Brain pericyte (primary cell): ENCODE measurements at regions not wholly inside any gene's neighbourhood (a gene's known extent, or its start where the extent isn't known, plus 50 kb on each side); places are given as distances from the start of the nearest gene placed in this dataset.

Experiments used
- DNase-seq: peaks from one replicate; pipeline ENCODE4 v3.0.0-alpha.2; 2012; ENCODE audit warnings: low read depth, low spot score

DNA sequence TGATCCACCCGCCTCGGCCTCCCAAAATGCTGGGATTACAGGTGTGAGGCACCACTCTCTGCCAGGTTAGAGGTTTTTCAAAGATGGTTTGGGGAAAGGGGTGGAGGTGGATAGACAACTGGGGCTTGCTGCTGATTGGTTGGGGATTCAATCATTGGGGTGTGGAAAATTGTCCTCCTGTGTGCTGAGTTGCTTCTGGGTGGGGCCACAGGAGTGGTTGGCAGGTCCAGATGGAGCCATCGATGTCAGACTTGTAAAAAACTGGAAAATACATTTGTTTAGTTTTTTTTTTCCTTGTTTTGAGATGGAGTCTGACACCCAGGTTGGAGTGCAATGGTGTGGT lies 61.9 kb upstream of the CLINT1 start:
- no peak for DNase-seq

DNA sequence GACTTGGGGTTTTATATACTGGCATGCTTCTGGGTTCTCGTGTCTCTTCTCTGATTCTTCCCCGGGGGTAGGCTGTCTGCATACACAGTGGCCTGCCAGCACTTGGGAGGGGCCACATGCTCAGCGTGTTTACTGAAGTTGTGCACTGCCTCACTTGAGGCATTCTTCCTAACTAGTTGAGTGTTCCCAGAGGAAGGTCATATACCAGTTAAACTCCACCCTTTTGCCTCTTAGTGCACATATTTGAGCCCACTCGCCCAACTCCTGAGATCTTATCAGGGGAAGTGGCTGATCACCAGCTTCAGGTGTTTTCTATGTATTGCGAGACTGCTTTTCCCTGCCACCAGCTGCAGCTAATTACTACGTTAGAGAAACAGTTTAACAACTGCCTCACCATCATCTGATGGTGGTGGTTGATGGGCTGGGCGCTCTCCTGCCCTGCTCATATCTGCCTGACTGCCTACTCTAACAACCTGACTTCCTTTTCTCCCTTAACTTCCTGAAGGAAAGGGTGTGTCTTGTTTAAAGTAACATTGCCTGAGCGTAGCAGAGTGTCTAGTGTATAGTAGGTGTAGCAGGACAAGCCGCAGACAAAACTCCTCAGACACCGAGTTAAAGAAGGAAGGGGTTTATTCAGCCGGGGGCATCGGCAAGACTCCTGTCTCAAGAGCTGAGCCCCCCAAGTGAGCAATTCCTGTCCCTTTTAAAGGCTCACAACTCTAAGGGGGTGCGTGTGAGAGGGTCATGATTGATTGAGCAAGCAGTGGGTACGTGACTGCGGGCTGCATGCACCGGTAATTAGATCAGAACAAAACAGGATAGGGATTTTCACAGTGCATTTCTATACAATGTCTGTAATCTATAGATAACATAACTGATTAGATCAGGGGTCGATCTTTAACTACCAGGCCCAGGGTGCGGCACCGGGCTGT lies 60.1 kb upstream of the CLINT1 start:
- DNase-seq = no peak

DNA sequence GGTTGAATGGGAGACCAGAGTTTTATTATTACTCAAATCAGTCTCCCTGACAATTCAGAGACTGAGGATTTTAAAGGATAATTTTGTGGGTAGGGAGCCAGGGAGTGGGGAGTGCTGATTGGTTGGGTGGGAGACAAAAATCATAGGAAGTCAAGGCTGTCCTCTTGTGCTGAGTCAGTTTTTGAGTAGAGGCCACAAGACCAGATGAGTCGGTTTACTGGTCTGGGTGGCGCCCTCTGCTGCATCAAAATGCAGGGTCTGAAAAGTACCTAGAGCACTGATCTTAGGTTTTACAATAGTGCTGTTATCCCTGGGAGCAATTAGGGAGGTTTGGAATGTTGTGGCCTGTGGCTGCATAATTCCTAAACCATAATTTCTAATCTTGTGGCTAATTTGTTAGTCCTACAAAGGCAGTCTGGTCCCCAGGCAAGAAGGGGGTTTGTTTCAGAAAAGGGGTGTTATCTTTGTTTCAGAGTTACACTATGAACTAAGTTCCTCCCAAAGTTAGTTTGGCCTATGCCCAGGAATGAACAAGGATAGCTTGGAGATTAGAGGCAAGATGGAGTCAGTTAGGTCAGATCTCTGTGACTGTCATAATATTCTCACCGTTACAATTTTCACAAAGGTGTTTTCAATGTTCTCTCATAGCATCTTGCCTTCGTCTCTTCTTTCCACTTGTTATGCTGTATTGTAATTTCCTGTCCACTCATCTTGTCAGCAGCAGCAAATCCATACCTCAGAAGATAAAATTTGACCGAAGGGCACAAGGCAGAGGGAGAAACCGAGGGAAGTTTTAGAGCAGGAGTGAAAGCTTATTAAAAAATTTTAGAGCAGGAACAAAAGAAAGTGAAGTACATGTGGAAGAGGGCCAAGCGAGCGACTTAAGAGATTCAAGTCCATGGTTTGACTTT lies 59.2 kb upstream of the CLINT1 start:
- DNase-seq = peak; percentile 10

DNA sequence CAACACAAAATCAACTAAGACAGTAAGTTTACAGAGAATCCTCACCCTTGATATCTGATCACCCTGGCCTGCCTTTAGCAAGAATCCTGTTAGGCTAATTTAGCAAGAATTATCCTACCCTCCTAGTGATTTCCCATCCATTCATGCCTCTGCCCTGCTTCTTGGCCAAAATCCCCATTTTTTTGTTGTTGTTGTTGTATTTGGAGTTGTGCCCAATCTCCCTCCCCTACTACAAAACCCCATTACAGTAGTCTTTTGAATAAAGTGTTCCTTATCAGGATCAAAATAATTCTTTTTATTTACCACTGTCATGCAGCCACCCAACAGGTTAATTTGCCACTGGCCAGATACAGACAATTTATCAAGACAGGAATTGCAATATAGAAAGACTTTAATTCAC lies 58.5 kb upstream of the CLINT1 start:
- no peak for DNase-seq

DNA sequence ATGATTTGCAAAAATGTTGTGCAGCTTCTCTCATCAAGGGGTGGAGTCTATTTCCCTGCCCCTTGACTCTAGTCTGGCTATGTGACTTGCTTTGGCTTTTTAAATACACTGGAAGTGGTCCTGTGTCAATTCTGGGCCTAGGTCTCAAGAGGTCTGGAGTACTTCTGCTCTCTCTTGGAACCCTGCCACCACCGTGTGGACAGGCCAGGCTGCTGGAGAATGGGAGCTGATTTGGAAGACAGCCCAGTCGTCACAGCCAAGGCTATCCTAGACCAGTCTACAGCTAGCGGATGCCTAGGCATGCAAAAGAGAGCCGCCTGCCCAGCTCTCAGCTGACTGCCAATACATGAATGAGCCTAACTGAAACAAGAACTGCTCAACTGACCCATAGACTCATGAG lies 56.7 kb upstream of the CLINT1 start:
- DNase-seq = peak; percentile 15

DNA sequence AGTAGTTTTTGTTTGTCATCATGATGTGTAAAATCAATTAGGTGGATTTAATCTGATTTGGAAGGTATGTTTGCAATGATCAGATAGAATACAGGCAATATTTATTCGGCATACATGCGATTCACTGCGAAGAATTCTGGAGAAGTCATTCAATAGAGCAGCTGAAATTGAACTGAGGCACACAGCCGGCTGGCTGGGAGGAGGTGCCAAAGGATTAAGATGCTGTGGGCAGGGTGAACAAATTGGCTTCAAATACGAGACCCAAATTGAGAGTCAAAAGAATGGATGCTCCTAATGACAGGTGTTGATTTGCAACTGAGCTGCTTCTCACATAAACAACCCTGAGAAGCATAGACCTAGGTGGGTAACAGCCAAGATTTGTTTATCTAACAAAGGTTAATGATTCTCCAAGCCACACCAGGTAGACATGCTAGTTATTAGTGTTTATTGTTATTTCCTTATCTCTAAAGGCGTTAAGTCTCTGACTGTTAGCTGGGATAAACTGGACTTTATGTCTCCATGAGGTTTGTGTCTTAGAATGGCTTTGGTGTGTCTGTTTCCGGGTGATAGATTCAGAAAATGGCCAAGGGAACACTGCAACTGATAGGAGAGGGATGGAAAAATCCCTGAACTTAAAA lies 55.3 kb upstream of the CLINT1 start:
- no peak for DNase-seq

DNA sequence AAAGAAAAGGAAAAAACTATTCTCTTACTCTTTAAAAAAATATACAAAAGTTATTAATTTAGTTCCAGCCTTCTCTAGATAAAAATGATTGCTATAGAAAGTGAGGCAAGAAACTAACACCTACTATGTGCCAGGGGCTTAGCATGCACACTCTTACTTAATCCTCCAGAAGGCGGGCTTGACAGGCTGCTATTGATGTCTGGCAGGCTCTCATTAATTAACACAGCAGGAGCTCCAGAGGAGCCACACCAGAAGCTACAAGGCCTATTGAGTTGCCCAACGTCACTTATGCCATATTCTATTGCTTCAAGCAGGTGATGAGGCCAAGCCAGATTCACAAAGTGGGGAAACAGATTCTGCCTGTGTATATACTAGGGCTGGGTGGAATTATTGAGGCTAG lies 54.6 kb upstream of the CLINT1 start:
- no peak for DNase-seq

DNA sequence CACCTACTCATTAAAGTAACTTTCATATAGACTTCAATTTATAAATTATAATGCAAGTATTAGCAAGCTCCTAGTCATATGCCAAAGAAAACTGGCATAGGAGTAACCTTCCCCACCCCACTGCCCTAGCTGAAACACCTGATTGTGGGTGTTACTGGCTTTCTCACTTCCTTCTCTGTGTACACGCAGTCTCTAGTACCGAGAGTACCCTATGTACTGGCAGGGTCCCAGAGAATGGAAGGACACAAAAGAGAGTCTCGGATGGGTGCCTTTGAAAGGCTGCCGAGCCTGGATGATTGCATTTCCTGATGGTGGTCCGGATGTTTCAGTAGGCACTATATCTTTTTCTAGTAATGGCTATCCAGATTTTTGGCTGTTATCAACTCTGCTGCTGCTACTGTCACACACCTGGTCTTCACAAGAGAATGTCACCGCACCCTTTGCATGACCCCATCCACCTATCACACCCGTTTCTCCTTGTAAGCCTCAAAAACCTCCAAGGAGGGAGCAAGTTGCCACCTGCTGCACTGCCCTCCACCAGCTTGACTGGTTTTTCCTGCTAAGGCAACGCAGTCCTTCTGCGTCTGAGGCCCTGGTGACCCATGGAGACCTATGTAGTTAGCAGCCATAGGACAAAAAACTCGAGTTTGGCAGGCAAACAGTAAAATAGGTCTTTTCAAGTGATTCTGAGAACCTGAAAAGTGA lies 53.8 kb upstream of the CLINT1 start:
- DNase-seq = no peak

DNA sequence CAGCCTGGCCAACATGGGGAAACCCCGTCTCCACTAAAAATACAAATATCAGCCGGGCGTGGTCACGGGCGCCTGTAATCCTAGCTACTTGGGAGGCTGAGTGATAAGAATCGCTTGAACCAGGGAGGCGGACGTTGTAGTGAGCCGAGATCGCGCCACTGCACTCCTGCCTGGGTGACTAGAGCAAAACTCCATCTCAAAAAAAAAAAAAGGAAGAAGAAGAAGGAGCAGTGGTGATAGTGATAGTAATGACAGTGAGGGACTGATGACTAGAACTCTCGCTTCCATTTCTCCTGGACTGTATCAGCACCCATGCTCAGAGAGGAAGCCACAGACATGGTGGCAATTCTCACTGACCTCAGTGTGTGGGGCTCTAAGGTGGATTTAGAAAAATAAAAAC lies 52.6 kb upstream of the CLINT1 start:
- DNase-seq = no peak
